OCI-LY1 (cell line): ENCODE measurements at regions not wholly inside any gene's neighbourhood (a gene's known extent, or its start where the extent isn't known, plus 50 kb on each side); places are given as distances from the start of the nearest gene placed in this dataset.

Experiments
- CTCF ChIP-seq: fragments of 200-600 bp; sonication (generic), shearing (Covaris generic); IDR thresholded peaks from 2 replicates; pipeline ENCODE4 v1.5.1; 2017; ENCODE audit warnings: mild to moderate bottlenecking, antibody characterized with exemption, low read length, moderate library complexity, mixed read lengths
- EZH2 ChIP-seq: fragments of 200-600 bp; sonication (generic), shearing (Covaris generic); IDR thresholded peaks from 2 replicates; pipeline ENCODE4 v1.8.0; 2017; ENCODE audit warnings: borderline replicate concordance, mixed run types, mild to moderate bottlenecking, antibody characterized with exemption, low read length, moderate library complexity, mixed read lengths

GRCh38 chr6:10330515-10330914 lies 84.4 kb downstream of the TFAP2A start:
- TF ChIP-seq CTCF (no peak), EZH2 (no peak)
